Glutamatergic neuron (in vitro differentiated cells): ENCODE measurements at regions not wholly inside any gene's neighbourhood (a gene's known extent, or its start where the extent isn't known, plus 50 kb on each side); places are given as distances from the start of the nearest gene placed in this dataset.
"Not testable (repeated sequence)": the region's sequence is repeated elsewhere in the genome, so short reads cannot be mapped to it uniquely, and the experiment has no call there.

Experiments
- DNase-seq: peaks from one replicate; pipeline ENCODE4 v3.0.0; 2022
- H3K27ac Mint-ChIP-seq: one replicate; pipeline ENCODE4 v1.8.0; 2020; ENCODE audit warnings: mild to moderate bottlenecking, mixed read lengths, inconsistent platforms; ENCODE audit not compliant: unreplicated experiment
- H3K27me3 Mint-ChIP-seq: one replicate; pipeline ENCODE4 v1.8.0; 2020; ENCODE audit warnings: mild to moderate bottlenecking, moderate library complexity, mixed read lengths, inconsistent platforms; ENCODE audit not compliant: unreplicated experiment
- H3K36me3 Mint-ChIP-seq: one replicate; pipeline ENCODE4 v1.8.0; 2020; ENCODE audit warnings: mild to moderate bottlenecking, mixed read lengths, inconsistent platforms; ENCODE audit not compliant: unreplicated experiment
- H3K4me1 Mint-ChIP-seq: one replicate; pipeline ENCODE4 v1.8.0; 2020; ENCODE audit warnings: mild to moderate bottlenecking, low read depth, mixed read lengths, inconsistent platforms; ENCODE audit not compliant: unreplicated experiment
- H3K4me3 Mint-ChIP-seq: one replicate; pipeline ENCODE4 v1.8.0; 2020; ENCODE audit warnings: mild to moderate bottlenecking, mixed read lengths, inconsistent platforms; ENCODE audit not compliant: unreplicated experiment
- H3K9me3 Mint-ChIP-seq: one replicate; pipeline ENCODE4 v1.8.0; 2020; ENCODE audit warnings: mild to moderate bottlenecking, moderate library complexity, mixed read lengths, inconsistent platforms; ENCODE audit not compliant: unreplicated experiment
- CTCF ChIP-seq: fragments of 200-600 bp; sonication (generic); IDR thresholded peaks from one replicate; pipeline ENCODE4 v1.5.0; 2021; ENCODE audit not compliant: partially characterized antibody, unreplicated experiment

GRCh38 chr5:44150075-44150723, 239.0 kb downstream of the FGF10 start:
- H3K27me3 Mint-ChIP-seq = no peaks in the 10 kb centered on the region
- no peak for DNase-seq
- H3K36me3 Mint-ChIP-seq = peaks cover 9% of the 10 kb centered on the region
- no peak overlapping the region for H3K4me3 Mint-ChIP-seq
- H3K4me1 Mint-ChIP-seq = no peaks in the 10 kb centered on the region
- TF ChIP-seq CTCF = no peak
- H3K27ac Mint-ChIP-seq = no peak overlapping the region
- H3K9me3 Mint-ChIP-seq = no peaks in the 10 kb centered on the region

DNA sequence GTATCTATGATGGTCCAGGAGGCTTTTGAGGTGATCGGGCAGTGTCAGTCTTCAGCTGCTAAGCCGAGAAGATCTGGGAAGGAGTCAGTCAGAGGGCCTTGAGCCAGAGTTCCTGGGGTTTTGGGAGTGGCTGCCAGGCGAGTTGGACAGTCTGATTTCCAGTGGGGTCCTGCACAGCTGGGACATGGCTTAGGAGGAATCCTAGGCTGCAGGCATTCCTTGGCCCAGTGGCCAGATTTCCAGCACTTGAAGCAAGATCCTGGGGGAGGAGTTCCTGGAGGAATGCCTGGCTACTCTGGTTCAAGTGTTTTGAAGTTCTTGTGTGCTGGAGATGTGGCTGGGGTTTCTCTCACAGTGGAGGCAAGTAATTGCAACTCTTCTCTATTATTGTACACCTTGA, 271.3 kb downstream of the FGF10 start:
- DNase-seq, H3K27ac Mint-ChIP-seq, H3K36me3 Mint-ChIP-seq, H3K4me1 Mint-ChIP-seq, H3K9me3 Mint-ChIP-seq, H3K4me3 Mint-ChIP-seq, H3K27me3 Mint-ChIP-seq: not testable (repeated sequence)

GRCh38 chr5:44108232-44108631, 281.0 kb downstream of the FGF10 start:
- DNase-seq, H3K4me1 Mint-ChIP-seq, H3K27me3 Mint-ChIP-seq, H3K9me3 Mint-ChIP-seq, H3K27ac Mint-ChIP-seq, H3K36me3 Mint-ChIP-seq, H3K4me3 Mint-ChIP-seq: not testable (repeated sequence)

- DNase-seq = no peak
- H3K27ac Mint-ChIP-seq = no peak overlapping the region
- H3K36me3 Mint-ChIP-seq = no peaks in the 10 kb centered on the region
- no peaks in the 10 kb centered on the region for H3K4me1 Mint-ChIP-seq
- TF ChIP-seq CTCF = no peak
- no peaks in the 10 kb centered on the region for H3K27me3 Mint-ChIP-seq
- no peaks in the 10 kb centered on the region for H3K9me3 Mint-ChIP-seq
- no peak overlapping the region for H3K4me3 Mint-ChIP-seq
Measured at GRCh38 chr5:44099643-44100042, 289.6 kb downstream of the FGF10 start.

DNA sequence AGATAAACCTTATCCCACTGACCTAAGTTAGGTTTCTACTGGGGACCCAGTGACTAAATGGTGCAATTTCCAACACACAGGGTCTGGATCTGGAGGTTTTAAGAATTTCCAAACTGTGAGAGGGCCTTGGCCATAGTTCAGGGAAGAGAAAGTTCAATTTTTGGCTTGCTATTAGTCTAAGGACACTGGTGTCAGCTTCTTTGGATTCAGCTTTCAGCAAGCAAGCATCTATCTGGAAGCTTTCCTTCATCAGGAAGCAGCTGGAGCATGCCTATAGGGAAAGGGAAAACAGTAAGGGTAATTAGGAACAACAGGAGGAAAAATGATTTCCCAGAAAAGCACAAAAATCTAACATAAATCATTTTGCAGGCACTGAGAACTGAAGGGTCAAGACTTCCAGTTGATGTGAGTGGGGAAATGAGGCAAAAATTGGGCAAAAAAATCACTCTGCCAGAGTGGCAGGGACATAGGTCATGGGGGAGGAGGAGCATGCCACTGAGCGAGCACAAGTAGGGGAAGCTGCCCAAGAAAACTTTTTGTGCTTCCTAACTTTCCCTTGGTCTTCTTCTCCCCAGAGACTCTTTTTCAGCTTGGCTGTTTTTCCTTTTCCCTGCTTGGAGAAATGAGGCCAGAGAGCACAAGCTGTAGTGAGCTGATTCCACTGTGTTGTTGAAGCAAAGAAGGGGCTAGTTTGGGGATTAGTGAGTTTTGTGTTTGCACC, 299.6 kb downstream of the FGF10 start:
- Mint-ChIP-seq H3K27me3 (peaks cover 3% of the 10 kb centered on the region), H3K9me3 (no peaks in the 10 kb centered on the region), H3K4me1 (no peaks in the 10 kb centered on the region), H3K36me3 (no peaks in the 10 kb centered on the region), H3K27ac (no peak overlapping the region), H3K4me3 (no peak overlapping the region)
- no peak for DNase-seq
- no peak for TF ChIP-seq CTCF

DNA sequence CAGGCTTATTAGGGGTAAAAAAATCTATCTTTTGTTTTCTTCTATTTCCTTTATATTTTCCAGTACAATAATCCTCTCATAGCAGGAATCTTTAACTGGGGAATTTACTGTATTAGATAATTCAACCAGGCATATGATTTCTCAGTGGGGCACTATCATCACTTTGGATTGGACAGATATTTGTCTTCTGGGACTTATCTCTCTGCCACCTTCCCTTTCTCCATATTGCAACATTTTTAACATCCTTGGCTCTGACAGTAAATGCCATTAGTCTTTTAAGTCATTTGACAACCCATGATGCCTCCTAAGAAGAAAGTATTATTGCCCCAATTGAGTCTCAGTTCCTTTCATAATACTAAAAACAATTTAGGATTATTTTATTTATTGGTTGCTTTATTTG, 304.1 kb downstream of the FGF10 start:
- Mint-ChIP-seq H3K4me3 (no peak overlapping the region), H3K36me3 (no peaks in the 10 kb centered on the region), H3K27ac (no peak overlapping the region), H3K4me1 (no peaks in the 10 kb centered on the region), H3K9me3 (peaks cover 2% of the 10 kb centered on the region), H3K27me3 (peaks cover 3% of the 10 kb centered on the region)
- no peak for DNase-seq
- TF ChIP-seq CTCF = no peak

- not testable (repeated sequence) for H3K36me3 Mint-ChIP-seq, H3K9me3 Mint-ChIP-seq, H3K4me1 Mint-ChIP-seq, H3K4me3 Mint-ChIP-seq, H3K27me3 Mint-ChIP-seq, H3K27ac Mint-ChIP-seq, DNase-seq
Measured at GRCh38 chr5:44074547-44074946, 314.7 kb downstream of the FGF10 start.
